WTC11 (cell line): ENCODE measurements at regions not wholly inside any gene's neighbourhood (a gene's known extent, or its start where the extent isn't known, plus 50 kb on each side); places are given as distances from the start of the nearest gene placed in this dataset.

Source experiments
- CREM ChIP-seq: sonication (generic); formaldehyde crosslinking; IDR thresholded peaks from 2 replicates; pipeline ENCODE4 v1.8.1; 2022; ENCODE audit warnings: mild to moderate bottlenecking, missing genetic modification reagents, moderate library complexity
- CTCF ChIP-seq: fragments of 200-600 bp; IDR thresholded peaks from 2 replicates; pipeline ENCODE4 v1.8.0; 2022; ENCODE audit warnings: antibody characterized with exemption
- E2F4 ChIP-seq: sonication (generic); formaldehyde crosslinking; IDR thresholded peaks from 2 replicates; pipeline ENCODE4 v1.8.1; 2022; ENCODE audit warnings: low read depth, mild to moderate bottlenecking, moderate library complexity, missing genetic modification reagents, borderline replicate concordance
- ESRRA ChIP-seq: sonication (generic); formaldehyde crosslinking; IDR thresholded peaks from 2 replicates; pipeline ENCODE4 v1.8.1; 2022; ENCODE audit warnings: mild to moderate bottlenecking, missing genetic modification reagents, borderline replicate concordance
- ETV6 ChIP-seq: sonication (generic); formaldehyde crosslinking; IDR thresholded peaks from 2 replicates; pipeline ENCODE4 v1.8.1; 2022; ENCODE audit warnings: mild to moderate bottlenecking, missing genetic modification reagents
- GTF2I ChIP-seq: fragments of 250-450 bp; sonication (Bioruptor Pico); conservative IDR thresholded peaks from 2 replicates; pipeline ENCODE4 v1.4.0; 2021; ENCODE audit warnings: mild to moderate bottlenecking
- HMGXB4 ChIP-seq: sonication (generic); formaldehyde crosslinking; IDR thresholded peaks from 2 replicates; pipeline ENCODE4 v1.8.1; 2023; ENCODE audit warnings: mild to moderate bottlenecking, moderate library complexity, missing genetic modification reagents
- IRF1 ChIP-seq: sonication (generic); formaldehyde crosslinking; IDR thresholded peaks from 2 replicates; pipeline ENCODE4 v1.8.0; 2023; ENCODE audit warnings: missing genetic modification reagents
- IRF2 ChIP-seq: sonication (generic); formaldehyde crosslinking; IDR thresholded peaks from 2 replicates; pipeline ENCODE4 v1.8.0; 2022; ENCODE audit warnings: low read depth, missing genetic modification reagents, borderline replicate concordance
- MXD4 ChIP-seq: fragments of 250-450 bp; sonication (Bioruptor Pico); IDR thresholded peaks from 2 replicates; pipeline ENCODE4 v1.8.0; 2021; ENCODE audit warnings: mild to moderate bottlenecking, moderate library complexity, borderline replicate concordance
- OVOL2 ChIP-seq: fragments of 250-450 bp; sonication (Bioruptor Pico); IDR thresholded peaks from 2 replicates; pipeline ENCODE4 v1.9.0; 2021; ENCODE audit warnings: mild to moderate bottlenecking, borderline replicate concordance
- PRDM15 ChIP-seq: sonication (generic); formaldehyde crosslinking; IDR thresholded peaks from 2 replicates; pipeline ENCODE4 v1.8.0; 2022; ENCODE audit warnings: missing genetic modification reagents
- STAT6 ChIP-seq: sonication (generic); formaldehyde crosslinking; conservative IDR thresholded peaks from 2 replicates; pipeline ENCODE4 v1.8.1; 2023; ENCODE audit warnings: mild to moderate bottlenecking, low read depth, missing genetic modification reagents, moderate library complexity
- ZNF138 ChIP-seq: sonication (generic); formaldehyde crosslinking; conservative IDR thresholded peaks from 2 replicates; pipeline ENCODE4 v1.8.1; 2022; ENCODE audit warnings: mild to moderate bottlenecking, moderate library complexity, missing genetic modification reagents
- ZNF232 ChIP-seq: sonication (generic); formaldehyde crosslinking; IDR thresholded peaks from 2 replicates; pipeline ENCODE4 v1.8.0; 2022; ENCODE audit warnings: mild to moderate bottlenecking, missing genetic modification reagents
- ZNF281 ChIP-seq: sonication (generic); formaldehyde crosslinking; IDR thresholded peaks from 2 replicates; pipeline ENCODE4 v1.8.0; 2023; ENCODE audit warnings: mild to moderate bottlenecking, missing genetic modification reagents
- ZNF317 ChIP-seq: sonication (generic); formaldehyde crosslinking; IDR thresholded peaks from 2 replicates; pipeline ENCODE4 v1.8.1; 2023; ENCODE audit warnings: low read depth, mild to moderate bottlenecking, moderate library complexity, missing genetic modification reagents, borderline replicate concordance
- ZNF416 ChIP-seq: fragments of 250-450 bp; sonication (Bioruptor Pico); IDR thresholded peaks from 2 replicates; pipeline ENCODE4 v1.9.0; 2021; ENCODE audit warnings: mild to moderate bottlenecking, inconsistent platforms
- ZNF423 ChIP-seq: fragments of 250-450 bp; sonication (Bioruptor Pico); IDR thresholded peaks from 2 replicates; pipeline ENCODE4 v2.1.2; 2022; ENCODE audit warnings: mild to moderate bottlenecking, moderate library complexity

GRCh38 chr14:101183376-101184103, 280.0 kb upstream of the RTL1 start (continued):
- TF ChIP-seq STAT6 (CRISPR knock-in tag), result no peak
- TF ChIP-seq CREM (CRISPR knock-in tag), result no peak
- TF ChIP-seq ZNF138, result no peak
- TF ChIP-seq ETV6 (CRISPR knock-in tag), result no peak
- no peak for TF ChIP-seq ESRRA (CRISPR knock-in tag)
- no peak for TF ChIP-seq PRDM15 (CRISPR knock-in tag)
- TF ChIP-seq HMGXB4, result peak; percentile 55; the same call in 1 of the 2 replicates
- TF ChIP-seq ZNF317 (CRISPR knock-in tag), result no peak
- no peak for TF ChIP-seq ZNF416 (CRISPR knock-in tag)
- no peak for TF ChIP-seq ZNF281 (CRISPR knock-in tag)
- no peak for TF ChIP-seq IRF2 (CRISPR knock-in tag)
- no peak for TF ChIP-seq IRF1
- no peak for TF ChIP-seq E2F4
- no peak for TF ChIP-seq MXD4 (CRISPR knock-in tag)
- TF ChIP-seq OVOL2 (CRISPR knock-in tag), result no peak
- no peak for TF ChIP-seq GTF2I (CRISPR knock-in tag)
- peak; percentile 73 for TF ChIP-seq ZNF423
- peak; percentile 40; the same call in 1 of the 2 replicates for TF ChIP-seq CTCF
- no peak for TF ChIP-seq ZNF232
